ENCODE measurements at regions not wholly inside any gene's neighbourhood (a gene's known extent, or its start where the extent isn't known, plus 50 kb on each side); places are given as distances from the start of the nearest gene placed in this dataset.
A peak's percentile ranks its signal among the peaks of the same experiment; 100 is the strongest.

- H3K4me3 Mint-ChIP-seq = no peak overlapping the region
- ChIA-PET POLR2A (no interaction called here), CTCF (interaction anchor here (0.8 to 1.7 kb wide), 3 partner anchors 8 to 44 kb away, joined by 3 to 4 read pairs (median 3); no protein-coding TSS in a partner anchor)
- no peak for ATAC-seq
- Histone ChIP-seq H3K4me3 (ENCODE audit: low read length) (no peak overlapping the region), H3K4me1 (ENCODE audit: control insufficient read depth in 2 of 2, insufficient read depth in 2 of 2, low read length in 2 of 2) (no peaks in the 10 kb centered on the region), H3K36me3 (ENCODE audit: control insufficient read depth in 2 of 3, insufficient read depth in 3 of 3, low read length in 3 of 3) (no peaks in the 10 kb centered on the region), H3K27me3 (ENCODE audit: control insufficient read depth in 2 of 2, insufficient read depth in 2 of 2, low read length in 2 of 2) (no peaks in the 10 kb centered on the region), H3K9me3 (ENCODE audit: control insufficient read depth in 2 of 3, low read length in 3 of 3) (no peaks in the 10 kb centered on the region), H3K27ac (ENCODE audit: low read depth, low read length) (no peak overlapping the region)
- peaks cover 0 to 10% (median 6%) of the 10 kb centered on the region in 7 donors for H3K4me1 Mint-ChIP-seq
- DNase-seq = no peak
- peaks cover 0 to 2% (median 0%) of the 10 kb centered on the region in 11 donors for H3K9me3 Mint-ChIP-seq
- intact Hi-C loops (cut with micrococcal nuclease) = no loop called here
- H3K27ac Mint-ChIP-seq = no peak overlapping the region
- H3K36me3 Mint-ChIP-seq = no peaks in the 10 kb centered on the region
- peaks cover 0 to 29% (median 10%) of the 10 kb centered on the region in 5 donors for H3K27me3 Mint-ChIP-seq
Observed at GRCh38 chr10:104579136-104579535, 62.0 kb upstream of the SORCS3 start.

- Histone ChIP-seq H3K36me3 (ENCODE audit: control insufficient read depth in 2 of 3, insufficient read depth in 3 of 3, low read length in 3 of 3) (no peaks in the 10 kb centered on the region), H3K4me3 (ENCODE audit: low read length) (no peak overlapping the region), H3K27ac (ENCODE audit: low read depth, low read length) (no peak overlapping the region), H3K27me3 (ENCODE audit: control insufficient read depth in 2 of 2, insufficient read depth in 2 of 2, low read length in 2 of 2) (no peaks in the 10 kb centered on the region), H3K9me3 (ENCODE audit: control insufficient read depth in 2 of 3, low read length in 3 of 3) (no peaks in the 10 kb centered on the region), H3K4me1 (ENCODE audit: control insufficient read depth in 2 of 2, insufficient read depth in 2 of 2, low read length in 2 of 2) (no peaks in the 10 kb centered on the region)
- ATAC-seq = no peak
- peaks cover 0 to 14% (median 8%) of the 10 kb centered on the region in 7 donors for H3K4me1 Mint-ChIP-seq
- peaks cover 3 to 32% (median 10%) of the 10 kb centered on the region in 5 donors for H3K27me3 Mint-ChIP-seq
- intact Hi-C loops (cut with micrococcal nuclease) = loop anchor here (1.0 to 10.0 kb wide), 5 partner anchors 34 to 1594 kb away; no protein-coding TSS in a partner anchor
- DNase-seq = peak in 1 of 9 donors; percentile 6
- no peak overlapping the region for H3K4me3 Mint-ChIP-seq
- POLR2A ChIA-PET = no interaction called here
- no peak overlapping the region for H3K27ac Mint-ChIP-seq
- no peaks in the 10 kb centered on the region for H3K36me3 Mint-ChIP-seq
- CTCF ChIA-PET = no interaction called here
- H3K9me3 Mint-ChIP-seq = peaks cover 0 to 2% (median 0%) of the 10 kb centered on the region in 11 donors
Observed at GRCh38 chr10:104580321-104580720, 60.8 kb upstream of the SORCS3 start.

GRCh38 chr10:104580774-104581675 is 60.1 kb upstream of the SORCS3 start:
- no peaks in the 10 kb centered on the region for H3K36me3 ChIP-seq (ENCODE audit: control insufficient read depth in 2 of 3, insufficient read depth in 3 of 3, low read length in 3 of 3)
- DNase-seq (peak; percentile 37 to 76 (median 66)), ATAC-seq (peak; percentile 83)
- Mint-ChIP-seq H3K4me1 (peaks cover 0 to 21% (median 13%) of the 10 kb centered on the region in 7 donors), H3K27ac (peak overlapping the region in 1 of 9 donors; percentile 0), H3K27me3 (peaks cover 3 to 31% (median 10%) of the 10 kb centered on the region in 5 donors), H3K36me3 (no peaks in the 10 kb centered on the region), H3K9me3 (peaks cover 0 to 2% (median 0%) of the 10 kb centered on the region in 11 donors), H3K4me3 (peak overlapping the region in 4 of 10 donors; percentile 7 to 38 (median 16))
- no peak overlapping the region for H3K4me3 ChIP-seq (ENCODE audit: low read length)
- no peaks in the 10 kb centered on the region for H3K27me3 ChIP-seq (ENCODE audit: control insufficient read depth in 2 of 2, insufficient read depth in 2 of 2, low read length in 2 of 2)
- H3K4me1 ChIP-seq (ENCODE audit: control insufficient read depth in 2 of 2, insufficient read depth in 2 of 2, low read length in 2 of 2) = no peaks in the 10 kb centered on the region
- ChIA-PET CTCF (interaction anchor here (0.6 to 0.7 kb wide), 2 partner anchors 19 to 39 kb away, joined by 3 to 4 read pairs; no protein-coding TSS in a partner anchor), POLR2A (no interaction called here)
- intact Hi-C loops (cut with micrococcal nuclease) = loop anchor here (1.0 to 10.0 kb wide), 6 partner anchors 33 to 1594 kb away; no protein-coding TSS in a partner anchor
- no peak overlapping the region for H3K27ac ChIP-seq (ENCODE audit: low read depth, low read length)
- H3K9me3 ChIP-seq (ENCODE audit: control insufficient read depth in 2 of 3, low read length in 3 of 3) = no peaks in the 10 kb centered on the region

- intact Hi-C loops (cut with micrococcal nuclease) = loop anchor here (1.0 to 10.0 kb wide), 5 partner anchors 32 to 1593 kb away; no protein-coding TSS in a partner anchor
- ChIA-PET POLR2A (interaction anchor here (0.6 kb wide), 1 partner anchor 123 kb away, joined by 3 read pairs; no protein-coding TSS in a partner anchor), CTCF (interaction anchor here (0.7 kb wide), 1 partner anchor 18 kb away, joined by 4 read pairs; no protein-coding TSS in a partner anchor)
- no peaks in the 10 kb centered on the region for H3K36me3 ChIP-seq (ENCODE audit: control insufficient read depth in 2 of 3, insufficient read depth in 3 of 3, low read length in 3 of 3)
- H3K27ac Mint-ChIP-seq = no peak overlapping the region
- no peaks in the 10 kb centered on the region for H3K27me3 ChIP-seq (ENCODE audit: control insufficient read depth in 2 of 2, insufficient read depth in 2 of 2, low read length in 2 of 2)
- ATAC-seq = no peak
- peaks cover 3 to 31% (median 10%) of the 10 kb centered on the region in 5 donors for H3K27me3 Mint-ChIP-seq
- H3K4me3 ChIP-seq (ENCODE audit: low read length) = no peak overlapping the region
- H3K4me1 ChIP-seq (ENCODE audit: control insufficient read depth in 2 of 2, insufficient read depth in 2 of 2, low read length in 2 of 2) = peaks cover 0 to 9% of the 10 kb centered on the region in 2 donors
- H3K9me3 Mint-ChIP-seq = peaks cover 0 to 2% (median 0%) of the 10 kb centered on the region in 11 donors
- no peak overlapping the region for H3K4me3 Mint-ChIP-seq
- DNase-seq = no peak
- H3K36me3 Mint-ChIP-seq = no peaks in the 10 kb centered on the region
- peaks cover 4 to 31% (median 23%) of the 10 kb centered on the region in 7 donors for H3K4me1 Mint-ChIP-seq
- H3K27ac ChIP-seq (ENCODE audit: low read depth, low read length) = no peak overlapping the region
- H3K9me3 ChIP-seq (ENCODE audit: control insufficient read depth in 2 of 3, low read length in 3 of 3) = no peaks in the 10 kb centered on the region
Observed at GRCh38 chr10:104581884-104582601, 59.0 kb upstream of the SORCS3 start.

- Histone ChIP-seq H3K4me3 (ENCODE audit: low read length) (no peak overlapping the region), H3K9me3 (ENCODE audit: control insufficient read depth in 2 of 3, low read length in 3 of 3) (no peaks in the 10 kb centered on the region), H3K27ac (ENCODE audit: low read depth, low read length) (no peak overlapping the region), H3K27me3 (ENCODE audit: control insufficient read depth in 2 of 2, insufficient read depth in 2 of 2, low read length in 2 of 2) (no peaks in the 10 kb centered on the region), H3K4me1 (ENCODE audit: control insufficient read depth in 2 of 2, insufficient read depth in 2 of 2, low read length in 2 of 2) (peaks cover 0 to 12% of the 10 kb centered on the region in 2 donors), H3K36me3 (ENCODE audit: control insufficient read depth in 2 of 3, insufficient read depth in 3 of 3, low read length in 3 of 3) (no peaks in the 10 kb centered on the region)
- CTCF ChIA-PET = no interaction called here
- H3K27ac Mint-ChIP-seq = no peak overlapping the region
- intact Hi-C loops (cut with micrococcal nuclease) = loop anchor here in 1 of 2 donors (10.0 kb wide), 1 partner anchor 1592 kb away; no protein-coding TSS in a partner anchor
- POLR2A ChIA-PET = no interaction called here
- peaks cover 5 to 31% (median 10%) of the 10 kb centered on the region in 5 donors for H3K27me3 Mint-ChIP-seq
- DNase-seq (no peak), ATAC-seq (no peak)
- no peaks in the 10 kb centered on the region for H3K36me3 Mint-ChIP-seq
- H3K4me3 Mint-ChIP-seq = no peak overlapping the region
- peaks cover 0 to 2% (median 0%) of the 10 kb centered on the region in 11 donors for H3K9me3 Mint-ChIP-seq
- H3K4me1 Mint-ChIP-seq = peaks cover 6 to 34% (median 28%) of the 10 kb centered on the region in 7 donors
Observed at GRCh38 chr10:104582602-104582951, 58.5 kb upstream of the SORCS3 start.

- Mint-ChIP-seq H3K4me3 (no peak overlapping the region), H3K36me3 (no peaks in the 10 kb centered on the region), H3K9me3 (peaks cover 0 to 2% (median 0%) of the 10 kb centered on the region in 11 donors), H3K27ac (no peak overlapping the region), H3K27me3 (peaks cover 5 to 31% (median 10%) of the 10 kb centered on the region in 5 donors), H3K4me1 (peaks cover 6 to 36% (median 31%) of the 10 kb centered on the region in 7 donors)
- DNase-seq = no peak
- Histone ChIP-seq H3K27ac (ENCODE audit: low read depth, low read length) (no peak overlapping the region), H3K27me3 (ENCODE audit: control insufficient read depth in 2 of 2, insufficient read depth in 2 of 2, low read length in 2 of 2) (no peaks in the 10 kb centered on the region), H3K36me3 (ENCODE audit: control insufficient read depth in 2 of 3, insufficient read depth in 3 of 3, low read length in 3 of 3) (no peaks in the 10 kb centered on the region), H3K4me3 (ENCODE audit: low read length) (no peak overlapping the region), H3K9me3 (ENCODE audit: control insufficient read depth in 2 of 3, low read length in 3 of 3) (no peaks in the 10 kb centered on the region), H3K4me1 (ENCODE audit: control insufficient read depth in 2 of 2, insufficient read depth in 2 of 2, low read length in 2 of 2) (peaks cover 0 to 14% of the 10 kb centered on the region in 2 donors)
- intact Hi-C loops (cut with micrococcal nuclease) = loop anchor here in 1 of 2 donors (10.0 kb wide), 1 partner anchor 1592 kb away; no protein-coding TSS in a partner anchor
- ChIA-PET CTCF (no interaction called here), POLR2A (no interaction called here)
- ATAC-seq = no peak
Observed at GRCh38 chr10:104582966-104583365, 58.1 kb upstream of the SORCS3 start.
